CD4-positive, alpha-beta T cell treated with Interleukin-15 for 4 hours (primary cell): ENCODE measurements at regions not wholly inside any gene's neighbourhood (a gene's known extent, or its start where the extent isn't known, plus 50 kb on each side); places are given as distances from the start of the nearest gene placed in this dataset.

Experiments
- DNase-seq: peaks from one replicate; pipeline ENCODE4 v3.0.0-alpha.2; 2020; ENCODE audit warnings: low spot score

DNA sequence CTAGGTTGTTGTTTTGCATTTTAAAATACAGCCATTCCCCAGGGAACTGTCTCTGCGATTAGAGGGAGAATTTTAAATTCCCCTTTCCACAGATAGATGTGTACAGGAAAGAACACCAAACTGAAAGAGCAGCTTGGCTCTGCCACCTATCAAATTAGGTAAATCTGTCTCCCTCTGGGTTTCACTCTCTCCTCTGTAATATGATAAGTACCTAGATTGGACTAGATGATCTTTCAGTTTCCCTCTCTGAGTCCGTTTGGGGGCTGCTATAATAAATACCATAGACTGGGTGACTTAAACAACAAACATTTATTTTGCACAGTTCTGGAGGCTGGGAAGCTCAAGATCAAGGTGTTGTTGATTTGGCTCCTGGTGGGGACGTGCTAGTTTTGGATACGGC is 186.0 kb downstream of the KIF20B start:
- DNase-seq: no peak

DNA sequence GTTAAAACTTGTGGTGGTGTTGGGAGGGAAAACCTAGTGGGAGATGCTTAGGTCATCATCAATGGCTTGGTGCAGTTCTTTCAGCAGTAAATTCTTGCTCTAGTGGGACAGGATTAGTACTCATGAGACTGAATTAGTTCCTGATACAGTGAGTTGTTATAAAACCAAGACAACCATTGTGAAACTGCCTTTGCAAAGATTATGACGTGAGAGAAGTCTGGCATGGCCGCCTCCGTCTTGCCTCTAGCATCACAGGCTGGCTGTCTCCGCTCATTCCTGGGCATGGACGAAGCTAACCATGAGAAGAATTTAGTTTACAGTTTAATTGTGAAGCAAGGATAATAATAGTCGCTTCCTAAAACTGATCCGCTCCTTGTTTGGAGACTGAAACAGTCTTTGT is 186.4 kb downstream of the KIF20B start:
- DNase-seq: no peak

- DNase-seq: no peak
Observed at GRCh38 chr10:89888321-89889070, 187.1 kb downstream of the KIF20B start.

GRCh38 chr10:89889606-89890005 is 188.2 kb downstream of the KIF20B start:
- no peak for DNase-seq

- DNase-seq: no peak
Observed at GRCh38 chr10:89891006-89891535, 189.7 kb downstream of the KIF20B start.

DNA sequence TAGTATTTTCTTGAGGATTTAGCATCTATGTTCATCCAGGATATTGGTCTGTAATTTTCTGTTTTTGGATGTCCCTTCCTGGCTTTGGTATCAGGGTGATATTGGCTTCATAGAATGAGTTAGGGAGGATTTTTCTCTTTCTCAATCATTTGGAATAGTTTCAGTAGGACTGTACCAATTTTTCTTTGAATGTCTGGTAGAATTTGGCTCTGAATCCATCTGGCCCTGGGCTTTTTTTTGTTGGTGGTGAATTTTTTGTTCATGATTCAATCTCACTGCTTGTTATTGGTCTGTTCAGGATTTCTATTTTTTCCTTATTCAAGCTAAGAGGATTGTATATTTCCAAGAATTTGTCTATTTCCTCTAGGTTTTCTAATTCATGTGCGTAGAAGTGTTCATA is 192.7 kb downstream of the KIF20B start:
- DNase-seq: no peak

GRCh38 chr10:89900554-89900953 is 199.2 kb downstream of the KIF20B start:
- DNase-seq: no peak

- no peak for DNase-seq
Observed at GRCh38 chr10:89901895-89902294, 200.5 kb downstream of the KIF20B start.

DNA sequence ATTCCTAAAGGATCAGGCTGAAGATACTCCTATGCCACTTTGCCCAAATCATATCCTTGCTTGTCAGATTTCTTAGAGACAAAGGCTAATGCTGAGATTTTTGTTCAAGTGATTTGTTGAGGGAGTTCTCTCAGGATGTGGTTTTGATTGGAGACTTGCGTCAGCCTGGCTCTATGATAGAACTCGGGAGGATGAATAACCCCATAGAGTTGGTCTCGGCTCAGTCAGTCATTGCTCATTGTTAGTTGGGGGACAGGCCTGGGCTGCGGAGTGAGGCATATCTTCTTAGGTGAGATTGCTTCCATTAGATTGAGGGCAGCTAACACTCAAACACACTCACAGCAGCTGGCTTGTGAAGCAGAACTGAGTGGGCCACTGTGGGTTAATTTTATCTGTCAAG is 203.4 kb downstream of the KIF20B start:
- DNase-seq: no peak

GRCh38 chr10:89909752-89910151 is 208.4 kb downstream of the KIF20B start:
- no peak for DNase-seq

DNA sequence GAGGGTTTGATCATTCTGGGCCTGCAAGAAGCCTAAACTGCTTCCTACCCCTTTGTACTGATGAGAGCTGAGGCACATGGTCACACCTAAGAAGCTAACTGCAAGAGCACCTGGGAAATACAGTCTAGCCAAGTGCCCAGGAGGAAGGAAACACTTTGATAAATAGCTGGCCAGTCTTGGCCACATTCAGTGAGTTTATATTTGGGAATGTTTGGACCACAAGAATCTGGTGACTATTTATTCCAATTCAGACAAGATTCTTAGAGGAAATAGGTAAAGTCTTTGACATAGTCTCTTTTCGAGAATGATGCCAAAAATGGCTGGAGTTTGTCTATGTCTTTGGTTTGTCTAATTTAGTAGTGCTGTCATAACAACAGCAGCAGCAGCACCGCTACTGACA is 213.6 kb downstream of the KIF20B start:
- no peak for DNase-seq

DNA sequence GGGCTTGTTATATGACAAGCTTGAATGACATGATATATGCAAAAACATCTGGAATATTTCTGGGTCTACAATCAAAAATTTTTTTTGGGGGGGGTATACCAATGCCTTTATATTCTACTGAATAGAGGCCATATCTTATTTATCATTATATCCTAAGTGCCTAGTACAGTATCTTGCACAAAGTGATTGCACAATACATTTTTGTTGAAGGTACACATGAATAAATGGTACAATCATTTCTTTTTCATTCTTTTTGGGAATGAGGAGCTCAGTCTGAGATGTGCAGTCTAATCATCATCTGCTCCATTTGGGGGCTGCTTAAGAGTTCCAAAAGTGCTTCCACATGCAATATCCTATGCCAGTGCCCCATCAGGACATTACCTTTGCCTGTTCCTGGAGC is 214.6 kb downstream of the KIF20B start:
- DNase-seq: no peak

GRCh38 chr10:89916468-89917215 is 215.3 kb downstream of the KIF20B start:
- DNase-seq: no peak

- no peak for DNase-seq
Observed at GRCh38 chr10:89921403-89921802, 220.0 kb downstream of the KIF20B start.

DNA sequence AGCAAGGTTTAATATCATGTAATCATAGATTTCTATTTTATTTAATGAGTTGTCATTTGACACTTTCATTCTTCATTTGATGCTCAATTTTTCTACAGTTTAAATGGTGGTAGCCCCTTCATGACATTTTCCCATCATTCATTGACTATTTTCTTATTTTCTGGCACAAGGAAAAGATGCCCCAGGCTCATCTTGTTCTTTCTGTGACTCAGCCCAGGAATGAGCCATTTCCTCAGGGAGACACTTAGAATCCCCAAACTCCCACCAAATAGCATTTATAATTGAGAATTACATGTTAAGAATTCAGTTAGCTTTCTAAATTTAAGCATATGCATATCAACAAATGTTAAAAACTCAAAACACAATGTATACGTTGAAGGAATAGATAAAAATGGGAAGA is 222.3 kb downstream of the KIF20B start:
- DNase-seq: no peak

GRCh38 chr10:89924261-89924660 is 222.9 kb downstream of the KIF20B start:
- no peak for DNase-seq

GRCh38 chr10:89926736-89927135 is 225.3 kb downstream of the KIF20B start:
- no peak for DNase-seq

- no peak for DNase-seq
Observed at GRCh38 chr10:89929282-89930026, 228.1 kb downstream of the KIF20B start.

GRCh38 chr10:89937494-89937893 is 236.1 kb downstream of the KIF20B start:
- no peak for DNase-seq

DNA sequence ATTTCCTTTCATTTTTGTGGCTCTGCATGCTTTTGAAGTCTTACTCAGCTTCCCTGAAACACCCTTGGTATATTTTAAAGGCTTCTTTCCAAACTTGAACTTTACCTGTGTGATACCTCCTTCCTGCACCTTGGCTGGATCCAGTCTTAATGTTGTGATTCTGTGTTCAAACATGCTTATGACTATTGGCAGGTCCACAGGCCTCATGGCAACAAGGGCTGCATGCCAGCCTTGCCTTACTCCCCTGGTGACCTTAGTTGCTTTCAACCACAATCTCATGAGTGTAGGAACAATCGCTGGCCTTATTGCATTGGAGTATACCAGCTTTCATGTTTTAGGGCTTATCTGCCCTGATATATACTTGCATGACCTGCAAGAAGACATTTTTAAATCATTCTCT is 238.7 kb downstream of the KIF20B start:
- DNase-seq: no peak

DNA sequence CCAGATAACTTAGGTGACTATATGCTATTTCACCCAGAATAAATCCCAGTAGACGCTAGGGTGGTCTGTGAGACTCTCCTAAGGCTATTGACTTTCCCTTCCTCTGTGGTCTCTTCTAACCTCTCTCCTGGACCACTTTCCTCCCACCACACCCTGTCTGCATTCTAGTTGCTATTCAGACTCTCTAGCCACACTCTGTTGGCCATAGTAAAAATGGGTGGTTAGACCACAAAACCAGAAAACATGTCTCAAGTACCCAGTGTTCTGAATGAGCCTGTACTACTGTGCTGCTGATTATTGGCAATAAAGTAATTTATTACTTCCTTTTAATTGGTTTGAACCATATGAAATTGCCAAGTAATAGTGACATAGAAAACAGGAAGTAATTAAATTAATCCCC is 240.8 kb downstream of the KIF20B start:
- no peak for DNase-seq

- DNase-seq: no peak
Observed at GRCh38 chr10:89944138-89944537, 242.7 kb downstream of the KIF20B start.

DNA sequence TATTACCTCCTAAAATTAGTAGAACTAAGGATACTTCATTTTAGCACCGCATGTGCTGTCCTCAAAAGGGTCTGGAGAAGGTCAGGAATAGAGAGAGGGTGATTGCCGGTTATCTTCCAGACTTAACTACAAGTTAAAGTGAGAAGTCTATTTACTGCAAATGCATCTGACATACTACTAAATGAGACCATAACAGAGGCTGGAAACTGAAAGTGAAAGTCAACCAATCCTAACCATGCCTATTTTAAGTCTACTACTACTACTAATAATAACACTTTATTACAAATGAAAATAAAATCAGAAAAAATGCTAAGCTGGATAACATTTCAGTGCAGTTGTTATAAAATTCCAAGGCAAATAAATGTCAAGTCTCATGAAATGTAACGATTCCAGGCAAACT is 244.7 kb downstream of the KIF20B start:
- DNase-seq: no peak
